ENCODE measurements at regions not wholly inside any gene's neighbourhood (a gene's known extent, or its start where the extent isn't known, plus 50 kb on each side); places are given as distances from the start of the nearest gene placed in this dataset.

DNA sequence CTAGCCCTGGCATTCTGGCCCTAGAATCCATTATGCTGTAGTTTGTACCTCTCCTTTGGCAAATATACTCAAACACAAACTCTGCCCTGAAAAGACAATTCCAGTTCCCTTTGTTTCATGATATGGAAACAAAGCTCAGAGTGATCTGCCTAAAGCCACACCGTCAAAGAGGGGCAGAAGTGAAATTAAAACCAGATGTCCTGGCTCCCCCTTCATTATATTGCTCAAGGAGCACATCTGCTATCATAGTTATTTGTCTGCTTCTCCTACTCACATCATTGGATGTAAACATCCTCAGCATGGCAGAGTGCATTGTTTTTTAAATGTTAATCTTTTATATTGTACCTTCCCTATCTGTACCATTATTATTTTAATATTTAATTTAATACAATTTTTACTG lies 266.7 kb upstream of the SMARCA2 start:
- TF ChIP-seq MYC (IDR thresholded peaks at IDR 0.05; ENCODE audit: low read depth, low read length) = no peak
- no peak for TF ChIP-seq POLR2A (IDR thresholded peaks at IDR 0.05; ENCODE audit: extremely low read depth, insufficient read length)
- TF ChIP-seq, protein P1, sequence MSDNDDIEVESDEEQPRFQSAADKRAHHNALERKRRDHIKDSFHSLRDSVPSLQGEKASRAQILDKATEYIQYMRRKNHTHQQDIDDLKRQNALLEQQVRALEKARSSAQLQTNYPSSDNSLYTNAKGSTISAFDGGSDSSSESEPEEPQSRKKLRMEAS (IDR thresholded peaks at IDR 0.05; ENCODE audit: low read depth, low read length) = no peak
- TF ChIP-seq, protein P2, sequence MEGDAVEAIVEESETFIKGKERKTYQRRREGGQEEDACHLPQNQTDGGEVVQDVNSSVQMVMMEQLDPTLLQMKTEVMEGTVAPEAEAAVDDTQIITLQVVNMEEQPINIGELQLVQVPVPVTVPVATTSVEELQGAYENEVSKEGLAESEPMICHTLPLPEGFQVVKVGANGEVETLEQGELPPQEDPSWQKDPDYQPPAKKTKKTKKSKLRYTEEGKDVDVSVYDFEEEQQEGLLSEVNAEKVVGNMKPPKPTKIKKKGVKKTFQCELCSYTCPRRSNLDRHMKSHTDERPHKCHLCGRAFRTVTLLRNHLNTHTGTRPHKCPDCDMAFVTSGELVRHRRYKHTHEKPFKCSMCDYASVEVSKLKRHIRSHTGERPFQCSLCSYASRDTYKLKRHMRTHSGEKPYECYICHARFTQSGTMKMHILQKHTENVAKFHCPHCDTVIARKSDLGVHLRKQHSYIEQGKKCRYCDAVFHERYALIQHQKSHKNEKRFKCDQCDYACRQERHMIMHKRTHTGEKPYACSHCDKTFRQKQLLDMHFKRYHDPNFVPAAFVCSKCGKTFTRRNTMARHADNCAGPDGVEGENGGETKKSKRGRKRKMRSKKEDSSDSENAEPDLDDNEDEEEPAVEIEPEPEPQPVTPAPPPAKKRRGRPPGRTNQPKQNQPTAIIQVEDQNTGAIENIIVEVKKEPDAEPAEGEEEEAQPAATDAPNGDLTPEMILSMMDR (IDR thresholded peaks at IDR 0.05; ENCODE audit: low read depth, low read length) = no peak
- no peak for DNase-seq (ENCODE audit: low read depth)
- H3K4me3 ChIP-seq (ENCODE audit: low read depth, low read length) = no peak overlapping the region

DNA sequence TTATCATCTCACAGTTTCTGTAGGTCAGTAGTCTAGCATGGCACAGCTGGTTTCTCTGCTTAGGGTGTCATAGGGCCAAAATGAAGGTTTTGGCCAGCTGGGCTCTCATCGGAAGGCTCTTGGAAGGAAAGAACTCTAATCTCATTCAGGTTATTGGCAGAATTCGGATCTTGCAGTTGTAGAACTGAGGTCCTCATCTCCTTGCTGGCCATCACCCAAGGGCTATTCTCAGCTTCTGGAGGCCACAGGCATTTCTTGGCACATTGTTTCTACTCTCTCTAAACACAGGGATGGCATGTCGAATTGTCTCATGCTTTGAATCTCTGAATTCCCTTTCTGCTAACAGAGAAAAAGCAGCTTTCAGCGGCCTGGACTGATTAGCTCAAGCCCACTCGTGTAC lies 258.0 kb upstream of the SMARCA2 start:
- TF ChIP-seq, protein P2 (IDR thresholded peaks at IDR 0.05; ENCODE audit: low read depth, low read length) = no peak
- TF ChIP-seq POLR2A (IDR thresholded peaks at IDR 0.05; ENCODE audit: extremely low read depth, insufficient read length) = no peak
- H3K4me3 ChIP-seq (ENCODE audit: low read depth, low read length) = no peak overlapping the region
- no peak for DNase-seq (ENCODE audit: low read depth)

DNA sequence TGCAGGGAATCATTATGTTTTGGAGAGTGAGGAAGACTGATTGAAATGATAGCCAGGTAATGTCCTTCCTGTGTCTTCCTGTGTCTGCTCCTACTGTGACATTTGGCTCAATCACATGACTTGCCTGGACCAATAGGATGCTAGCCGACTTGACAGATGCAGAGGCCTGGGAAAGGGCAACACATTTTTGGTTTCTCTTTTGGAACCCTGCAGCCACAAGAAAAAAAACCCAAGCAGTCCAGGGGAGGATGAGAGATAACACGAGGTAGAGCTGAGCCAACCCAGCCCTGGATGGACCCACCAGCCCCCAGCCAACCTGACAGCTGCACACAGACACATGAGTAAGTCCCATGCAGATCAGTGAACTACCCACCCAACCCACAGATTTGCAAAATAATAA lies 256.1 kb upstream of the SMARCA2 start:
- no peak overlapping the region for H3K4me3 ChIP-seq (ENCODE audit: low read depth, low read length)
- no peak for TF ChIP-seq MYC (IDR thresholded peaks at IDR 0.05; ENCODE audit: low read depth, low read length)
- TF ChIP-seq POLR2A (IDR thresholded peaks at IDR 0.05; ENCODE audit: extremely low read depth, insufficient read length) = no peak
- TF ChIP-seq, protein P1 (IDR thresholded peaks at IDR 0.05; ENCODE audit: low read depth, low read length) = no peak
- TF ChIP-seq, protein P2 (IDR thresholded peaks at IDR 0.05; ENCODE audit: low read depth, low read length) = no peak
- no peak for DNase-seq (ENCODE audit: low read depth)

DNA sequence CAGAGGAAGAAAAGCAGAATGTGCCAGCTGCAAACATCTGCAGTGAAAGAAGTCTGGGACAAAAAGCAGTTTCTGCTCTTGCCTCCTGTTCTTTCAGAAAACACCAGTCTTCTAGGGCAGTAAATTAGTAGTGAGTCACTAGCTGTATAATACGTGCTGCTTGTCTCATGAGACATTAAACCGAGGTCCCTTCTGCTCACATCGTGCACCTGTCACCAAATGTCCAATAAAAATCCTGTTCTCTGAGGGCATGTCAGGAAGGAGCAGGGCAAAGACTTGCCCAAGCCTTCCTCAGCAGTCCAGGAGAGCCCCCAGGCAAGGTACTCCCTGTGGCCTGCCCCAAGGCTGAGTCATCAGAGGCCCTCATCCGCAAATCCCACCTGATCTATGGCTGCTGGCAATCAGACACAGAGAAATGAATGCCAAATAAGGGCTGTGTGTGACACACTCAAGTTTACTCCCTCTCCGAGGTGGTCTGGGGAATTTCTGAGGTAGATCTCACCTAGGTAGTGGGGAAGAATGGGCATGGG lies 255.3 kb upstream of the SMARCA2 start:
- TF ChIP-seq POLR2A (IDR thresholded peaks at IDR 0.05; ENCODE audit: extremely low read depth, insufficient read length) = no peak
- TF ChIP-seq, protein P2 (IDR thresholded peaks at IDR 0.05; ENCODE audit: low read depth, low read length) = no peak
- TF ChIP-seq, protein P1 (IDR thresholded peaks at IDR 0.05; ENCODE audit: low read depth, low read length) = no peak
- no peak for TF ChIP-seq MYC (IDR thresholded peaks at IDR 0.05; ENCODE audit: low read depth, low read length)
- no peak for DNase-seq (ENCODE audit: low read depth)
- no peak overlapping the region for H3K4me3 ChIP-seq (ENCODE audit: low read depth, low read length)

DNA sequence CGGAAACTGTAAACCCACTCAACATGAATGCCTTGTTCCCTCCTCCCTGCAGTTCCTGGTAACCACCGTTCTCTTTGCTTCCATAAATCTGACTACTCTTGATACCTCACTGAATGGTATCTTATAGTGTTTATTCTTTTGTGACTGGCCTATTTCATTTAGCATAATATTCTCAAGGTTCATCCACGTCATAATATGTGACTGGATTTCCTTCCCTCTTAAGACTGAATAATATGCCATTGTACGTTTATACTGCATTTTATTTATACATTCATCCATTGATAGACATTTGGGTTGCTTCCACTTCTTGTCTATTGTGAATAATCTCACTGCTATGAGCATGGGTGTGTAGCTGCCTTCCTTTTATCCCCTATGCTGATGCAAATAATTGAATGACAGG lies 253.3 kb upstream of the SMARCA2 start:
- TF ChIP-seq, protein P2 (IDR thresholded peaks at IDR 0.05; ENCODE audit: low read depth, low read length) = no peak
- TF ChIP-seq MYC (IDR thresholded peaks at IDR 0.05; ENCODE audit: low read depth, low read length) (no peak), POLR2A (IDR thresholded peaks at IDR 0.05; ENCODE audit: extremely low read depth, insufficient read length) (no peak)
- TF ChIP-seq, protein P1 (IDR thresholded peaks at IDR 0.05; ENCODE audit: low read depth, low read length) = no peak
- no peak for DNase-seq (ENCODE audit: low read depth)
- no peak overlapping the region for H3K4me3 ChIP-seq (ENCODE audit: low read depth, low read length)

DNA sequence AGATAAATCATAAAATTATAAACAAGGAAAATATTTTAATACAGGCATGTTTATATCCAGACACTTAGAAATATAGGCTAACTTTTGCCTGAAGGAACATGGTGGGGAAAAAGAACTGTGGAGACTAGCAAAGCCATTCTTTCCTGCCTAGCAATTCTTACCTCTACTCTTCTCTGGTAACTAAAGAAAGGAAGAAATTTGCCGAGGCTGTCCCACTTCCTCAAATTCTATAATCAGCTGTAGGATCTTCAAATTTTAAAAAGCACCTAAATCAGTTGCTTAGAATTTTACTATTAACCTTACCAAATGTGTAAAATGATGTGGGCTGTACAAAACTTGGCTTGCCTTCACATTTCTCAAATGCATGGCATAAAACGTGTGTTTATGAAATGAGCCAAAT lies 249.1 kb upstream of the SMARCA2 start:
- DNase-seq (ENCODE audit: low read depth) = no peak
- TF ChIP-seq MYC (IDR thresholded peaks at IDR 0.05; ENCODE audit: low read depth, low read length) = no peak
- H3K4me3 ChIP-seq (ENCODE audit: low read depth, low read length) = no peak overlapping the region

Measured in NB4 (cell line).